GM23248 (cell line): ENCODE measurements at regions not wholly inside any gene's neighbourhood (a gene's known extent, or its start where the extent isn't known, plus 50 kb on each side); places are given as distances from the start of the nearest gene placed in this dataset.
A peak's percentile ranks its signal among the peaks of the same experiment; 100 is the strongest.
"Not testable (repeated sequence)": the region's sequence is repeated elsewhere in the genome, so short reads cannot be mapped to it uniquely, and the experiment has no call there.

Experiments used
- DNase-seq: peaks from one replicate; pipeline ENCODE4 v3.0.0-alpha.2; 2015
- H2AFZ ChIP-seq: fragments of 200-600 bp; sonication (generic); 2 replicates; pipeline ENCODE4 v1.6.1; 2016; ENCODE audit warnings: antibody characterized with exemption
- H3F3A ChIP-seq: fragments of 200-600 bp; sonication (generic); 2 replicates; pipeline ENCODE4 v1.6.1; 2016; ENCODE audit warnings: mild to moderate bottlenecking, antibody characterized with exemption, mixed run types; ENCODE audit not compliant: insufficient read depth
- H3K27ac ChIP-seq: fragments of 200-600 bp; sonication (generic); 2 replicates; pipeline ENCODE4 v1.5.1; 2016; ENCODE audit warnings: mild to moderate bottlenecking
- H3K27me3 ChIP-seq: fragments of 200-600 bp; sonication (generic); replicated peaks from 2 replicates; pipeline ENCODE4 v1.6.1; 2016; ENCODE audit warnings: mild to moderate bottlenecking; ENCODE audit not compliant: insufficient read depth
- H3K36me3 ChIP-seq: fragments of 200-600 bp; sonication (generic); 2 replicates; pipeline ENCODE4 v1.6.1; 2016; ENCODE audit warnings: low read depth, mild to moderate bottlenecking
- H3K4me1 ChIP-seq: fragments of 200-600 bp; sonication (generic); 2 replicates; pipeline ENCODE4 v1.6.1; 2016; ENCODE audit warnings: mild to moderate bottlenecking; ENCODE audit not compliant: insufficient read depth
- H3K4me2 ChIP-seq: fragments of 200-600 bp; sonication (generic); one replicate; pipeline ENCODE4 v1.6.1; 2016; ENCODE audit warnings: mild to moderate bottlenecking; ENCODE audit not compliant: unreplicated experiment
- H3K4me3 ChIP-seq: fragments of 200-600 bp; sonication (generic); 2 replicates; pipeline ENCODE4 v1.5.1; 2016; ENCODE audit warnings: mild to moderate bottlenecking
- H3K79me2 ChIP-seq: fragments of 200-600 bp; sonication (generic); 2 replicates; pipeline ENCODE4 v1.6.1; 2016; ENCODE audit warnings: mild to moderate bottlenecking; ENCODE audit not compliant: insufficient read depth
- H3K9ac ChIP-seq: fragments of 200-600 bp; sonication (generic); 2 replicates; pipeline ENCODE4 v1.6.1; 2016; ENCODE audit warnings: mild to moderate bottlenecking
- H3K9me2 ChIP-seq: fragments of 200-600 bp; sonication (generic); 2 replicates; pipeline ENCODE4 v1.6.1; 2016; ENCODE audit warnings: mixed run types, mild to moderate bottlenecking, moderate library complexity; ENCODE audit not compliant: insufficient read depth
- H3K9me3 ChIP-seq: fragments of 200-600 bp; sonication (generic); one replicate; pipeline ENCODE4 v1.6.1; 2017; ENCODE audit warnings: low read depth
- H4K20me1 ChIP-seq: fragments of 200-600 bp; sonication (generic); 2 replicates; pipeline ENCODE4 v1.6.0; 2016; ENCODE audit not compliant: insufficient read depth
- EZH2 ChIP-seq: fragments of 200-600 bp; sonication (generic); IDR thresholded peaks from 2 replicates; pipeline ENCODE4 v1.6.1; 2018; ENCODE audit warnings: antibody characterized with exemption, mild to moderate bottlenecking; ENCODE audit not compliant: insufficient read depth, poor library complexity, severe bottlenecking
- EZH2phosphoT487 ChIP-seq: fragments of 200-600 bp; sonication (generic); IDR thresholded peaks from 2 replicates; pipeline ENCODE4 v1.6.1; 2018; ENCODE audit warnings: antibody characterized with exemption, moderate library complexity, mild to moderate bottlenecking, low read depth; ENCODE audit not compliant: insufficient read depth
- WGBS, 2 experiments: methylation state at CpG; one replicate each; pipeline ENCODE4 v1.1.6; 2015 to 2017; ENCODE audit warnings: low lambda C conversion rate in 2 of 2, low coverage in 1 of 2; ENCODE audit errors: missing lambda C conversion rate in 2 of 2; 5-methylcytosine and 5-hydroxymethylcytosine counted together
- in situ Hi-C: fragments of 300-500 bp; cut with MboI; formaldehyde crosslinking; loops from 2 replicates; pipeline ENCODE4 v1.15.0; 2020

- 29 to 35% methylated on average over 2 of the region's 2 CpGs for WGBS, 2 experiments
Observed at GRCh38 chrX:155745792-155746191, 133.0 kb upstream of the TMLHE start.

GRCh38 chrX:155744534-155744933 is 131.8 kb upstream of the TMLHE start:
- no peak overlapping the region for H3K27ac ChIP-seq
- no peak for TF ChIP-seq EZH2
- TF ChIP-seq EZH2phosphoT487, result no peak
- no peaks in the 10 kb centered on the region for H3K27me3 ChIP-seq
- no peaks in the 10 kb centered on the region for H3K9me2 ChIP-seq
- no peaks in the 10 kb centered on the region for H3K9me3 ChIP-seq
- H3K36me3 ChIP-seq, result no peaks in the 10 kb centered on the region
- H3K4me2 ChIP-seq, result no peak overlapping the region
- H3K4me1 ChIP-seq, result peaks cover 5% of the 10 kb centered on the region; the same call in 1 of the 2 replicates
- 12 to 17% methylated on average over 2 of the region's 2 CpGs for WGBS, 2 experiments
- no peaks in the 10 kb centered on the region for H4K20me1 ChIP-seq
- H3K9ac ChIP-seq, result no peak overlapping the region
- H3F3A ChIP-seq, result no peaks in the 10 kb centered on the region
- H2AFZ ChIP-seq, result 0 out of 2 replicates have a peak overlapping the region, but pooled peaks have one; percentile 43
- H3K4me3 ChIP-seq, result peak overlapping the region; percentile 37; the same call in 1 of the 2 replicates
- no peak for DNase-seq
- no peaks in the 10 kb centered on the region for H3K79me2 ChIP-seq
- in situ Hi-C loops, result no loop called here

More at GRCh38 chrX:155745792-155746191, 133.0 kb upstream of the TMLHE start:
- in situ Hi-C loops, result no loop called here
- H3K9ac ChIP-seq, result no peak overlapping the region
- no peaks in the 10 kb centered on the region for H3K36me3 ChIP-seq
- H3K4me2 ChIP-seq, result no peak overlapping the region
- H2AFZ ChIP-seq, result no peak overlapping the region
- no peaks in the 10 kb centered on the region for H3K27me3 ChIP-seq
- no peaks in the 10 kb centered on the region for H3K79me2 ChIP-seq
- H3K4me3 ChIP-seq, result no peak overlapping the region
- no peaks in the 10 kb centered on the region for H4K20me1 ChIP-seq
- H3K9me2 ChIP-seq, result no peaks in the 10 kb centered on the region
- no peak overlapping the region for H3K27ac ChIP-seq
- no peaks in the 10 kb centered on the region for H3F3A ChIP-seq
- TF ChIP-seq EZH2phosphoT487, result no peak
- no peak for TF ChIP-seq EZH2
- peaks cover 5% of the 10 kb centered on the region; the same call in 1 of the 2 replicates for H3K4me1 ChIP-seq
- H3K9me3 ChIP-seq, result no peaks in the 10 kb centered on the region
- DNase-seq, result peak; percentile 44

- H3F3A ChIP-seq, DNase-seq, H3K9ac ChIP-seq, H3K4me2 ChIP-seq, H2AFZ ChIP-seq, H3K4me1 ChIP-seq, in situ Hi-C loops, H3K36me3 ChIP-seq, H3K9me3 ChIP-seq, H3K79me2 ChIP-seq, H3K4me3 ChIP-seq, H4K20me1 ChIP-seq, H3K27ac ChIP-seq, H3K9me2 ChIP-seq, H3K27me3 ChIP-seq: not testable (repeated sequence)
- WGBS, 2 experiments, result 28 to 33% methylated on average over 5 of the region's 5 CpGs
Observed at GRCh38 chrX:155728335-155728734, 115.6 kb upstream of the TMLHE start.

GRCh38 chrX:155718972-155719586 is 106.3 kb upstream of the TMLHE start:
- H3K4me1 ChIP-seq, result no peaks in the 10 kb centered on the region
- TF ChIP-seq EZH2 (no peak), EZH2phosphoT487 (no peak)
- H3K9ac ChIP-seq, result no peak overlapping the region
- no peaks in the 10 kb centered on the region for H3K27me3 ChIP-seq
- H3K79me2 ChIP-seq, result no peaks in the 10 kb centered on the region
- DNase-seq, result peak; percentile 44
- 25 to 34% methylated on average over 3 to 4 of the region's 4 CpGs for WGBS, 2 experiments
- H3K4me2 ChIP-seq, result peak overlapping the region; percentile 27
- H3K4me3 ChIP-seq, result no peak overlapping the region
- H3F3A ChIP-seq, result no peaks in the 10 kb centered on the region
- H2AFZ ChIP-seq, result no peak overlapping the region
- no peaks in the 10 kb centered on the region for H4K20me1 ChIP-seq
- no peaks in the 10 kb centered on the region for H3K9me2 ChIP-seq
- no peaks in the 10 kb centered on the region for H3K9me3 ChIP-seq
- no peak overlapping the region for H3K27ac ChIP-seq
- in situ Hi-C loops, result no loop called here
- no peaks in the 10 kb centered on the region for H3K36me3 ChIP-seq

- Histone ChIP-seq H3K36me3 (no peaks in the 10 kb centered on the region), H3K9ac (no peak overlapping the region), H4K20me1 (no peaks in the 10 kb centered on the region), H3K4me3 (no peak overlapping the region), H3K79me2 (no peaks in the 10 kb centered on the region), H3K9me2 (no peaks in the 10 kb centered on the region), H3K9me3 (no peaks in the 10 kb centered on the region), H3K27ac (no peak overlapping the region), H3F3A (no peaks in the 10 kb centered on the region), H3K27me3 (no peaks in the 10 kb centered on the region), H2AFZ (no peak overlapping the region), H3K4me2 (no peak overlapping the region), H3K4me1 (no peaks in the 10 kb centered on the region)
- in situ Hi-C loops, result no loop called here
- 12 to 14% methylated on average over 1 of the region's 1 CpG for WGBS, 2 experiments
- TF ChIP-seq EZH2phosphoT487 (no peak), EZH2 (no peak)
- DNase-seq, result no peak
Observed at GRCh38 chrX:155715141-155715540, 102.4 kb upstream of the TMLHE start.
